Endodermal cell (in vitro differentiated cells): ENCODE measurements at regions not wholly inside any gene's neighbourhood (a gene's known extent, or its start where the extent isn't known, plus 50 kb on each side); places are given as distances from the start of the nearest gene placed in this dataset.

Source experiments
- DNase-seq: peaks from one replicate; pipeline ENCODE4 v3.0.0-alpha.2; 2017
- H3K27ac ChIP-seq: 2 replicates; pipeline ENCODE4 v1.5.1; 2013; ENCODE audit warnings: mild to moderate bottlenecking, low read depth, low read length, moderate library complexity
- H3K27me3 ChIP-seq: 2 replicates; pipeline ENCODE4 v1.6.1; 2013; ENCODE audit warnings: mild to moderate bottlenecking, low read length, moderate library complexity; ENCODE audit not compliant: insufficient read depth, control insufficient read depth, poor library complexity, severe bottlenecking
- H3K36me3 ChIP-seq: 2 replicates; pipeline ENCODE4 v1.7.0; 2013; ENCODE audit warnings: mild to moderate bottlenecking, low read length, moderate library complexity; ENCODE audit not compliant: control insufficient read depth, insufficient read depth
- H3K4me1 ChIP-seq: one replicate; pipeline ENCODE4 v1.7.0; 2013; ENCODE audit warnings: low read length; ENCODE audit not compliant: control insufficient read depth, insufficient read depth
- H3K4me3 ChIP-seq: 2 replicates; pipeline ENCODE4 v1.5.1; 2013; ENCODE audit warnings: mild to moderate bottlenecking, low read length, moderate library complexity
- H3K9ac ChIP-seq: 2 replicates; pipeline ENCODE4 v1.6.1; 2013; ENCODE audit warnings: mild to moderate bottlenecking, low read length, moderate library complexity; ENCODE audit not compliant: poor library complexity, severe bottlenecking; ENCODE audit errors: extremely low read depth
- H3K9me3 ChIP-seq: 2 replicates; pipeline ENCODE4 v1.6.1; 2013; ENCODE audit warnings: mild to moderate bottlenecking, low read length, moderate library complexity; ENCODE audit not compliant: control insufficient read depth
- H3K27ac Mint-ChIP-seq: 2 replicates; pipeline ENCODE4 v1.8.0; 2020; ENCODE audit warnings: mixed read lengths
- H3K27me3 Mint-ChIP-seq: 2 replicates; pipeline ENCODE4 v1.8.0; 2021; ENCODE audit warnings: mild to moderate bottlenecking, mixed read lengths; ENCODE audit not compliant: insufficient read depth
- H3K36me3 Mint-ChIP-seq: 2 replicates; pipeline ENCODE4 v1.8.0; 2020; ENCODE audit warnings: low read depth, mixed read lengths
- H3K4me1 Mint-ChIP-seq: 2 replicates; pipeline ENCODE4 v1.8.0; 2020; ENCODE audit warnings: mixed read lengths
- H3K4me3 Mint-ChIP-seq: 2 replicates; pipeline ENCODE4 v1.8.0; 2020; ENCODE audit warnings: mild to moderate bottlenecking, moderate library complexity, mixed read lengths
- H3K9me3 Mint-ChIP-seq: 2 replicates; pipeline ENCODE4 v1.8.0; 2020; ENCODE audit warnings: mild to moderate bottlenecking, mixed read lengths
- WGBS, 2 experiments: methylation state at CpG; one replicate each; pipeline versions ENCODE4 v1.1.5 to v1.1.7; 2013; ENCODE audit warnings: missing lambda C conversion rate in 2 of 2, mixed read lengths in 1 of 2; ENCODE audit not compliant: insufficient coverage in 1 of 2, insufficient read length in 1 of 2; 5-methylcytosine and 5-hydroxymethylcytosine counted together
- TF ChIP-seq, protein P1 (sequence below): fragments of 200-600 bp; sonication (generic); conservative IDR thresholded peaks from 2 replicates; pipeline ENCODE4 v1.5.0; 2021; ENCODE audit warnings: antibody characterized with exemption, mild to moderate bottlenecking

DNA sequence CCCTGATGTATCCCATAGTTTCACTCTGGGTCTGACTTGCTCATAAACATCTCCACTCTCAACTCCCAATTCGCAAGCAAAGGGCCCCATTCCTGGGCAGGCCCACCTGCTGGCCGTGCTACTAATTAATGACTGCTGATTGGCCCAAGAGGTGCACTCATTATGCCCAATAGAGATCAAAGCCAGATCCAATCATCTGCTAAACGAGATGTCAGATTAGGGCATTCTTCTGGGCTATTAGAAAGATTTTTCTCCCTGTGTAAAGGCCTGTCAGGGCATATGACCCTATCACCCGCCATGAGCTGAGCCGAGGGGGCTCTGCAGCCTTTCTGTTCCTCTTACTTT lies 103.4 kb upstream of the HAAO start:
- H3K27ac Mint-ChIP-seq, result no peak overlapping the region
- 85 to 93% methylated on average over 3 to 5 of the region's 5 CpGs for WGBS, 2 experiments
- H3K9me3 Mint-ChIP-seq, result peaks cover 12% of the 10 kb centered on the region
- H3K27me3 Mint-ChIP-seq, result no peaks in the 10 kb centered on the region
- H3K36me3 Mint-ChIP-seq, result no peaks in the 10 kb centered on the region
- peak; percentile 59 for DNase-seq
- H3K4me3 Mint-ChIP-seq, result no peak overlapping the region
- TF ChIP-seq, protein P1, sequence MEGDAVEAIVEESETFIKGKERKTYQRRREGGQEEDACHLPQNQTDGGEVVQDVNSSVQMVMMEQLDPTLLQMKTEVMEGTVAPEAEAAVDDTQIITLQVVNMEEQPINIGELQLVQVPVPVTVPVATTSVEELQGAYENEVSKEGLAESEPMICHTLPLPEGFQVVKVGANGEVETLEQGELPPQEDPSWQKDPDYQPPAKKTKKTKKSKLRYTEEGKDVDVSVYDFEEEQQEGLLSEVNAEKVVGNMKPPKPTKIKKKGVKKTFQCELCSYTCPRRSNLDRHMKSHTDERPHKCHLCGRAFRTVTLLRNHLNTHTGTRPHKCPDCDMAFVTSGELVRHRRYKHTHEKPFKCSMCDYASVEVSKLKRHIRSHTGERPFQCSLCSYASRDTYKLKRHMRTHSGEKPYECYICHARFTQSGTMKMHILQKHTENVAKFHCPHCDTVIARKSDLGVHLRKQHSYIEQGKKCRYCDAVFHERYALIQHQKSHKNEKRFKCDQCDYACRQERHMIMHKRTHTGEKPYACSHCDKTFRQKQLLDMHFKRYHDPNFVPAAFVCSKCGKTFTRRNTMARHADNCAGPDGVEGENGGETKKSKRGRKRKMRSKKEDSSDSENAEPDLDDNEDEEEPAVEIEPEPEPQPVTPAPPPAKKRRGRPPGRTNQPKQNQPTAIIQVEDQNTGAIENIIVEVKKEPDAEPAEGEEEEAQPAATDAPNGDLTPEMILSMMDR, result no peak
- no peak overlapping the region for H3K9ac ChIP-seq
- no peaks in the 10 kb centered on the region for H3K27me3 ChIP-seq
- H3K36me3 ChIP-seq, result no peaks in the 10 kb centered on the region
- H3K27ac ChIP-seq, result no peak overlapping the region
- H3K4me1 ChIP-seq, result peaks cover 5% of the 10 kb centered on the region
- no peak overlapping the region for H3K4me3 ChIP-seq
- peaks cover 9% of the 10 kb centered on the region for H3K9me3 ChIP-seq
- H3K4me1 Mint-ChIP-seq, result peaks cover 17% of the 10 kb centered on the region

DNA sequence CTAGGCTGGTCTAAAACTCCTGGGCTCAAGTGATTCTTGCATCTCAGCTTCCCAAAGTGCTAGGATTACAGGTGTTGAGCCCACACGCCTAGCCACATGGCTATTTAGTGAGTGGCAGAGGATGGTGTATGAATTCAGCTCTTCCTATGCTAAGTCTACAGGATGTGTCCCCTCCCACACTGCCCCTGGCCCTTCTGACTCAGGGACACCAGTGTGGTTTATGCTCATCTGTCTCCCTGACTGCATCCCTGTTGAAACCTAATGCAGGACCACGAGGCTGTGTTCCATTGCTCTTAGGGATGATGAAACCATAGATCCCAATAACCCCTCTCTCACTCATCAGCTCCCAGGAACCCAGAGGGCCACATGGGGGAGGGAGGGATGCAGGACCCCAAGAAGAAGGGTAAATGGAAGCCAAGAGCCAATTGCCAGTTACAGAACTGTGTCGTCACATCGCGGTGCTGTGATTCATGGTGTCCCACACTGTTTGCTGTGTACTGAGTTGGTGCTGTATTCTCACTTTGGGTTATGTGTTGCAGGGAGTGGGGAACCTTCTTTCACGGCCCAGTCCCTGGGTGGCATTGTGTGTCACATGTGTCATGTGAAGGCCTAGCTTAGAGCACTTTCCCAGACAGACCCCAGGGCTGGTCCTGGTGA lies 102.9 kb upstream of the HAAO start:
- H3K9ac ChIP-seq, result no peak overlapping the region
- no peaks in the 10 kb centered on the region for H3K36me3 ChIP-seq
- H3K4me3 Mint-ChIP-seq, result no peak overlapping the region
- peak; percentile 37 for DNase-seq
- TF ChIP-seq, protein P1, result no peak
- H3K27ac ChIP-seq, result no peak overlapping the region
- H3K27me3 ChIP-seq, result no peaks in the 10 kb centered on the region
- no peak overlapping the region for H3K4me3 ChIP-seq
- H3K27me3 Mint-ChIP-seq, result peaks cover 2% of the 10 kb centered on the region
- peaks cover 17% of the 10 kb centered on the region for H3K4me1 Mint-ChIP-seq
- 91 to 93% methylated on average over 4 to 6 of the region's 6 CpGs for WGBS, 2 experiments
- H3K36me3 Mint-ChIP-seq, result no peaks in the 10 kb centered on the region
- peaks cover 5% of the 10 kb centered on the region for H3K4me1 ChIP-seq
- peaks cover 17% of the 10 kb centered on the region for H3K9me3 Mint-ChIP-seq
- H3K9me3 ChIP-seq, result peaks cover 14% of the 10 kb centered on the region
- no peak overlapping the region for H3K27ac Mint-ChIP-seq

DNA sequence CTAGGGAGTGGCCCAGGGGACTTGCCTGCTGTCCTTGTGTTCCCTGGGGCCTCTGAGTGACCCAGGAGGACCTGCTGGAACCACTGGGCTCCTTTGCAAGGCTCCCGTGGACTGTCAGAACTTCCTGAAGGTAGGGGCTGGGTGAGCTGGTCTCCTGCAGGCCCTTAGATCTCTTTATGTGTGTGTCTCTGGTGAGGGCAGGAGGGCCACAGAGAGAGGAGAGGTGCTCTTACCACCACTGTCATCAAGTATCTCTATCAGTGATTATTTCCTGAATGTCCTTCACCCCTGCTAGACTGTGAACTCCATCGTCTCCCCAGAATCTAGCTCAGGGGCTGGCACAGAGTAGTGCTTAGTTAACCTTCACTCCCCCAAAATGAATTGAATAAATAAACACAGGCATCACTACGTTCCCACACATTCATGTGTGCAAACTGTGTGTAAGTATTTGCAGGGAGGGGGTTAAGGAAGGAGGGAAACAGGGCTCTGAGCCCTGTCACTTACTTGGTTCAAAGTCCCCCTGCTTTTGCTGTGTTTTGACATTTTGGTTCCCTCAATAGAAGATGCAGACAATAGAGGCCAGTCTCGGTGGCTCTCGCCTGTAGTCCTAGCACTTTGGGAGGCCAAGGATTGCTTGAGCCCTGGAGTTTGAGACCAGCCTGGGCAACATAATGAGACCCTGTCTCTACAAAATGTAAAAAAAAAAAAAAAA lies 100.8 kb upstream of the HAAO start:
- no peak overlapping the region for H3K27ac Mint-ChIP-seq
- WGBS, 2 experiments, result 97 to 98% methylated on average over 3 to 5 of the region's 5 CpGs
- no peaks in the 10 kb centered on the region for H3K36me3 ChIP-seq
- peaks cover 5% of the 10 kb centered on the region for H3K4me1 ChIP-seq
- TF ChIP-seq, protein P1, result no peak
- H3K9ac ChIP-seq, result no peak overlapping the region
- peak; percentile 34 for DNase-seq
- H3K27me3 Mint-ChIP-seq, result peaks cover 2% of the 10 kb centered on the region
- H3K9me3 Mint-ChIP-seq, result peaks cover 34% of the 10 kb centered on the region
- peaks cover 17% of the 10 kb centered on the region for H3K4me1 Mint-ChIP-seq
- no peak overlapping the region for H3K27ac ChIP-seq
- no peak overlapping the region for H3K4me3 Mint-ChIP-seq
- no peaks in the 10 kb centered on the region for H3K27me3 ChIP-seq
- peaks cover 4% of the 10 kb centered on the region for H3K36me3 Mint-ChIP-seq
- H3K4me3 ChIP-seq, result no peak overlapping the region
- H3K9me3 ChIP-seq, result peaks cover 28% of the 10 kb centered on the region
